Ectodermal cell (in vitro differentiated cells): ENCODE measurements at regions not wholly inside any gene's neighbourhood (a gene's known extent, or its start where the extent isn't known, plus 50 kb on each side); places are given as distances from the start of the nearest gene placed in this dataset.

Experiments used
- H3K27ac ChIP-seq: 2 replicates; pipeline ENCODE4 v1.7.0; 2013; ENCODE audit warnings: mild to moderate bottlenecking, low read depth, low read length; ENCODE audit not compliant: insufficient read depth, poor library complexity, severe bottlenecking
- H3K27me3 ChIP-seq: 2 replicates; pipeline ENCODE4 v1.7.0; 2013; ENCODE audit warnings: mild to moderate bottlenecking, low read length; ENCODE audit not compliant: insufficient read depth, control insufficient read depth, poor library complexity, severe bottlenecking
- H3K36me3 ChIP-seq: one replicate; pipeline ENCODE4 v1.7.0; 2013; ENCODE audit warnings: low read length; ENCODE audit not compliant: control insufficient read depth, insufficient read depth
- H3K4me1 ChIP-seq: one replicate; pipeline ENCODE4 v1.7.0; 2013; ENCODE audit warnings: low read length; ENCODE audit not compliant: control insufficient read depth, insufficient read depth
- H3K4me3 ChIP-seq: 2 replicates; pipeline ENCODE4 v1.7.0; 2013; ENCODE audit warnings: low read depth, low read length, control low read depth; ENCODE audit not compliant: insufficient read depth
- H3K9me3 ChIP-seq: 2 replicates; pipeline ENCODE4 v1.7.0; 2013; ENCODE audit warnings: mild to moderate bottlenecking, low read length, moderate library complexity; ENCODE audit not compliant: control insufficient read depth
- WGBS, 2 experiments: methylation state at CpG; one replicate each; pipeline ENCODE4 v1.1.7; 2013; ENCODE audit warnings: missing lambda C conversion rate in 2 of 2; 5-methylcytosine and 5-hydroxymethylcytosine counted together

DNA sequence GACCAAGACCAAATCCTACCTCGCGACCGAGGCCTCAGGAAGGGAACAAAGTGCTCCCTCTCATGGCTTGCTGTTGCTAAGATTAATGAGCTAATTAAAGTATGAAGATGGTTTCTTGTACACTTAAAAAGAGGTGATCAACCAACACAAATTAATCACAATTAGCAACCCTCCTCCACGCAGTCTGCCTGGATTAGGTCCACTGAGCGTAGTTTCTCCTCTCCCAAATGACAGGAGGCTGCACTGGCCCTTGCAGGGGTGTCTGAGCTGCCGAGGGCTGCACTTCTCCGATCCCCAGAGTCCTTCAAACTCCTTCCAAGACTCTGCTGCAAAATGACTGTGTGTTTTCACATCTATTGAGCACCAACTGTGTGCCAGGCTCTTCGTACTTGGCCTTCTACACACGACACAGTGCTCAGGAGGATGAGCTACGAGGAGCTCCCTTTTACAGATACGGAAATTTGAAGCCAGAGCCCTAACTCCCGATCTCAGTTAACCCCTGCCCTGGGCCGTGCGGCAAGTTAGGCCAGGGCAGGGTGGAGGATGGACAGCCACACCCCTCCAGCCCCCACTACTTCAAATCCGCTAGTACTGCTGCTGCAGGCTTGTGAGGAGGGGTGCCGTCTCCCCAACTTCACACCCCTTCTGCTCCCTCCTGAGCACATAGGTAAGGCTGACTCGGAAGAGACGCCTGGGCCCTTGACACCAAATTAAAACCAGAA is 101.0 kb upstream of the LINGO1 start:
- H3K36me3 ChIP-seq, result no peaks in the 10 kb centered on the region
- H3K4me1 ChIP-seq, result peaks cover 6% of the 10 kb centered on the region
- H3K4me3 ChIP-seq, result no peak overlapping the region
- H3K27me3 ChIP-seq, result peaks cover 7% of the 10 kb centered on the region
- H3K27ac ChIP-seq, result no peak overlapping the region
- no peaks in the 10 kb centered on the region for H3K9me3 ChIP-seq
- WGBS, 2 experiments, result 82 to 84% methylated on average over 16 to 18 of the region's 18 CpGs

- H3K27me3 ChIP-seq, result no peaks in the 10 kb centered on the region
- 89 to 91% methylated on average over 22 of the region's 22 CpGs for WGBS, 2 experiments
- H3K27ac ChIP-seq, result no peak overlapping the region
- no peaks in the 10 kb centered on the region for H3K36me3 ChIP-seq
- H3K9me3 ChIP-seq, result no peaks in the 10 kb centered on the region
- H3K4me3 ChIP-seq, result no peak overlapping the region
- H3K4me1 ChIP-seq, result peaks cover 4% of the 10 kb centered on the region
These were observed 100.0 kb upstream of the LINGO1 start for GRCh38 chr15:77732514-77733335.

DNA sequence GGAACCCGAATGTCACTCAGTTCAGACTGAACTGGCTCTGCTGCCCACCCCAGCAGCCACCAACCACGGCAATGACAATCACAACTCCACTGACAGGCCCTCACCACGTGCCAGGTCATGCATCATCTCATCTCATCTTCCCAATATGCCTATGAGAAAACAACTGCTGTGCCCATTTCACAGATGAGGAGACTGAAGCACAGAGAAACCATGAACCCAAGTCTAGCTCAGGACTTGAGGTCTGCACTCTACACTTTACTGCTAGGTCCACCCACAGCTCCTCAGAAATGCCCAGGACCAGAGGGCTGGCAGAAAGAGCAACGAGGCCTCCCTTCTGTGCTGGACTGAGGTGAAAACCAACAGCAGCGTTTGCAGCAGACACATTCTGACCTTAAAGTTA is 99.2 kb upstream of the LINGO1 start:
- WGBS, 2 experiments, result 88 to 96% methylated on average over 5 of the region's 5 CpGs
- Histone ChIP-seq H3K9me3 (no peaks in the 10 kb centered on the region), H3K27ac (no peak overlapping the region), H3K36me3 (no peaks in the 10 kb centered on the region), H3K4me3 (no peak overlapping the region), H3K4me1 (peaks cover 4% of the 10 kb centered on the region), H3K27me3 (no peaks in the 10 kb centered on the region)

GRCh38 chr15:77731067-77731466 is 98.4 kb upstream of the LINGO1 start:
- 93 to 96% methylated on average over 8 of the region's 8 CpGs for WGBS, 2 experiments
- Histone ChIP-seq H3K27me3 (no peaks in the 10 kb centered on the region), H3K9me3 (no peaks in the 10 kb centered on the region)

GRCh38 chr15:77727635-77728304 is 95.1 kb upstream of the LINGO1 start:
- H3K27me3 ChIP-seq, result no peaks in the 10 kb centered on the region
- no peaks in the 10 kb centered on the region for H3K36me3 ChIP-seq
- H3K27ac ChIP-seq, result no peak overlapping the region
- WGBS, 2 experiments, result 80 to 85% methylated on average over 7 of the region's 7 CpGs
- no peaks in the 10 kb centered on the region for H3K9me3 ChIP-seq
- no peak overlapping the region for H3K4me3 ChIP-seq
- peaks cover 4% of the 10 kb centered on the region for H3K4me1 ChIP-seq

More at GRCh38 chr15:77731067-77731466, 98.4 kb upstream of the LINGO1 start:
- H3K4me3 ChIP-seq, result no peak overlapping the region
- H3K27ac ChIP-seq, result no peak overlapping the region
- H3K36me3 ChIP-seq, result no peaks in the 10 kb centered on the region
- H3K4me1 ChIP-seq, result peaks cover 4% of the 10 kb centered on the region

- Histone ChIP-seq H3K4me3 (no peak overlapping the region), H3K36me3 (no peaks in the 10 kb centered on the region), H3K9me3 (no peaks in the 10 kb centered on the region), H3K4me1 (peaks cover 4% of the 10 kb centered on the region), H3K27ac (no peak overlapping the region), H3K27me3 (no peaks in the 10 kb centered on the region)
- 89 to 96% methylated on average over 6 of the region's 6 CpGs for WGBS, 2 experiments
These were observed 92.0 kb upstream of the LINGO1 start for GRCh38 chr15:77724715-77725114.

DNA sequence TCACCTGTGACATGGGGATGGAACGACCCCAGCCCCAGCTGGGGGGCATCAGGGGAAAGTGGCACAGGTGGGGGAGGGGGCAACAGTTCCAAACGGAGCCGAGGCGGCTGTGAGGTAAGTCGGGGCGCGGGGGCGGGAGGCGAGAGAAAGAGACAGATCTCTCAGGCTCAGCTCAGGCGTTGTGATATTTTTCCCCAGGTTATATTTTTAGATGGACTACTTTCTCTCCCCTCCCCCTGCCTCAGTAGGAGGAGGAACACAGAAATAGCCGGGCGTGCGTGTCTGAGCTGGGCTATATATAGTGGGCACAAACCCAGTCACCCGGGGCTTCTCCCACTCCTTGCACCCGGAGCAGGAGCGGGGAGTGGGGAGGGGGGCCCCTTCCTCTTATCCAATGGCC is 91.0 kb upstream of the LINGO1 start:
- WGBS, 2 experiments, result 92 to 93% methylated on average over 16 of the region's 16 CpGs
- H3K4me1 ChIP-seq, result peaks cover 4% of the 10 kb centered on the region
- no peaks in the 10 kb centered on the region for H3K9me3 ChIP-seq
- no peak overlapping the region for H3K4me3 ChIP-seq
- no peaks in the 10 kb centered on the region for H3K27me3 ChIP-seq
- no peak overlapping the region for H3K27ac ChIP-seq
- H3K36me3 ChIP-seq, result no peaks in the 10 kb centered on the region

- Histone ChIP-seq H3K4me1 (peaks cover under 1% of the 10 kb centered on the region), H3K9me3 (no peaks in the 10 kb centered on the region), H3K36me3 (no peaks in the 10 kb centered on the region), H3K4me3 (no peak overlapping the region), H3K27ac (no peak overlapping the region), H3K27me3 (no peaks in the 10 kb centered on the region)
- 69 to 70% methylated on average over 17 to 18 of the region's 18 CpGs for WGBS, 2 experiments
These were observed 90.2 kb upstream of the LINGO1 start for GRCh38 chr15:77722759-77723460.

GRCh38 chr15:77721963-77722362 is 89.3 kb upstream of the LINGO1 start:
- Histone ChIP-seq H3K4me1 (no peaks in the 10 kb centered on the region), H3K36me3 (no peaks in the 10 kb centered on the region), H3K27ac (no peak overlapping the region), H3K9me3 (no peaks in the 10 kb centered on the region), H3K27me3 (no peaks in the 10 kb centered on the region), H3K4me3 (no peak overlapping the region)
- 90 to 95% methylated on average over 7 of the region's 7 CpGs for WGBS, 2 experiments
